ENCODE measurements at regions not wholly inside any gene's neighbourhood (a gene's known extent, or its start where the extent isn't known, plus 50 kb on each side); places are given as distances from the start of the nearest gene placed in this dataset.
"Not testable (repeated sequence)": the region's sequence is repeated elsewhere in the genome, so short reads cannot be mapped to it uniquely, and the experiment has no call there.

GRCh38 chr5:104546871-104547270, 984.3 kb upstream of the NUDT12 start:
- not testable (repeated sequence) for DNase-seq

DNA sequence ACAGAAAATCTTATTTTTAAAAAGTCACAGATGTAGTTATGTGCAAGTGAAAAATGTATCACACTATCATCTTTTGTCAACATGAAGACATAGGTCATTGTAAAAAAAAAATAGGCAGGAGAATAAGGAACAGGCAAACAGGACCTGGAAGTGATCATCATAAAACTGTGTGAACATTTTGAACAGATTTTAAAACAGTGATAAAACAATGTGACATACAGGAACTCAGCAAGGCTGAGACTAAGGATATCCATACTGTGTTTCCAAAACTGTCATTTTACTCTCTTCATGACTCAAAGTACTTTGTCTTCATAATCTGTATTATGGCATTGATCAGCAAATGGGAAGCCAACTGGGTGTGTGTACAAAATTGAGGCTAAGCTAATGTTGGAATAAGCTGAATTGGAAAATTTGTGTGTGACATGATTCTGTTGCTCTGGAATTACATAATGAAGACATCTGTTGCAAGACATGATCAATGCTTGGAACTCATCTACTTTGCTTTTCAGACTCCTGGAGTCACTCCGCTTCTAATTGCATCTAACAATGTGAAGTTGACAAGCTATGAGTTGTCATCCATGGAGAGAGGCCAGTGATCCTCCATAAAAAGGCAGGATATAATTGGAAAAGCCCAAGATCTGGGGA, 978.7 kb upstream of the NUDT12 start:
- no peak for DNase-seq

- no peak for DNase-seq
Measured at GRCh38 chr5:104540448-104540847, 977.9 kb upstream of the NUDT12 start.

DNA sequence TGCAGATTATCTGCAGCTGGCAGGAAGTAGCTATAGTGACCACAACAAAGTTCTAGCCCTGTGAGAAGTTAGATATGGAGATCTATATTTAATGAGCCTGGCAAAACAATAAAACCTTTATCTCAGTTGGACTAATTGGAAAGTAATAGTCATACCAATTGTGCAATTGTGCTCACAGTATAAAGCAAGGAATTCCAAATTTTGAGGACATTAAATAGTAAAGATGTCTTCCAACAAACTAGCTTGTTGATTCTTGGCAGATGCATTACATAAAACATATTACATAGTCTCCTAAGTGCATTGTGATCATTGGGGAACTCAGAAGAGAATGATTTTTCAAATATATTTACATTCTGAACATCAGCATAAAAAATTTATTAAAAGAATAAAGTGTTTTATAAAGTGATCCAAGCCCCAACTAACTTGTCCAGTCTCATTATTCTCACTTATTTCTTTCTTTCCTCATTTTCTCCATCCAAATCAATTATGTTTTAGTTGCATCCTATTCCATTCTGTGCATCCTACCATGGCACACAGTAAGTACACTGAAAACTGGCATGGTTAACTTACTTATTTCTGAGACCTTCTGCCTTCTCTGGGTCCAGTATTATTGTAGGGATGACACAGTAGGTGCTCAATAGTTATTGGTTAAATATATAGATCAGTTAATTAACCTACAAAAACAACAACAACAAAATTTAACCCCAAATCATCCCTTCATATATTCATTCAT, 977.2 kb upstream of the NUDT12 start:
- no peak for DNase-seq

DNA sequence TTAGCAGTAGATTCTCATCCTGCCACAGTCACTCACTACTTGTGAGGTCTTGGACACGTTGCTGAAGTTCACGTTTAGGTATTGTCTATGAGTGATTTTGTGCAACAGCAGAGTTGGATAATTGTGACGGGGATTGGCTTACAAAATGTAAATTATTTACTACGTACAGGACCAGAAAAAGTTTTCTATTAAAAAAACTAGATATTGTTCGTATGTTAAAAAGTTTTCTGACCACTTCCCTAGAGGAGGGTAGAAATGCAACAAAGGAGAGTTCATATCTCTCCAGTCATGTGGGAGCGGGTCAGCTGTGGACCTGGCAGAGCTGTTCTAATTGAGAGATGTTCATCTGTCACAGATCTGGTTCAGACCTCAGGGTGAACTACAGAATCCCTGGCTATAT, 976.1 kb upstream of the NUDT12 start:
- DNase-seq, result no peak

GRCh38 chr5:104533498-104533897, 970.9 kb upstream of the NUDT12 start:
- DNase-seq, result no peak

DNA sequence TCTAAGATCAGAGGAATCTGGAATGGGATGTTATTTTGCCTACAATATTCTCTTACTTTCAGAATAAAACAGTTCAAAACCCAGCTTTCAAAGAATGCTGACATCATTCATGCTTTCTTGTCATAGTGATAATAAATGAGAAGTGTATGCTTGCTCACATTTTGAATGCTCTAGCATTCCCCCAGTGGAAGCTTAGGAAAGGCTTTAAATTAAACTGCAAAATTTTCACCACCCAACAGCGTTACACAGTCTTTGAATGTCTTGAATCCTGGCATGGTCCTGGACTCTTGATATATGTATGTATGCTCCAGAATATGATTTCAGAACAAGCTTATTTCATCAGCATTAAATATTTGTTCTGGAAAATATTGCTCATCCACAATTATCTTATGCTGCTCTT, 964.3 kb upstream of the NUDT12 start:
- no peak for DNase-seq

DNA sequence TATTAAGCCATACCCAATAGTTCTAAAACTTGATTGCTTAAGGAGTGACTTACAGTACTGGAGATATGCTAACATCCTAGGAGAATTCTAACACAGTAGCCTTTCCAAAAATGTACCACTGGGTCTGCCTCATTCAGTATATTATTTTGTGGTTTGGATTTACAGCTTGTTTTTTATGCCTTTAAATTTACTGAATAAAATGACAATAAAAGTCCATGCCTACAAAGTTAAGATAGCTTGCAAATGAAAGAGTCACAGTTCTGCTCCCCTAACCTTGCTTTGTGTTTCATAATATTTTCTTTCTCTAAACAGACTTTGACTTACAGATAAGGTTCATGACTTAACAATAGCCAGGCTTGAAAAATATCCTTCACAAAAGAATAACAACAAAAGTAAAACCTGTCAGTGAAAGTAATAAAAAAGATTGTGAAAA, 951.1 kb upstream of the NUDT12 start:
- DNase-seq, result no peak

DNA sequence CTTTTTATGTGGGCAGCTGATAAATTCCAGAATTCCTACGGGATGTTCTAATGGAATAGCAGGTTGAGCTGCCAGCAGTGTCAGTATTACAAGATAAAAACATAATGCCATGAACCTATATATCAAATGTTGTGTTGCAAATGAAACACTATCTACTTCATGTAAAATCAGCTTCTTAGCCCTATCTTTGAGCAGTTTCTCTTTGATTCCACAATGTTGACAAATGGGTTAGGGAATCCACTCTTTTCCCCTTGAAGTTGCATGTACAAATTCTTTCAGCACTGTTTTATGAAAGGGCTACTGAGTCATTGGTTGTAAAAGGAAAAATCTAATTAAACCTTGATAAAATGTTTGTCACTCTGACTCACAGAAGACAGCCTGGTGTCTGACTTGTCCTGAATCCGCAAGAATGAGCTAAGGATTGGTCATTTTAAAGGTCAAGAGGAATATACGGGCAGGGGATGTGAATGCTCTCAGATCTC, 950.6 kb upstream of the NUDT12 start:
- no peak for DNase-seq

- DNase-seq, result peak in 1 of 58 donors; percentile 4
Measured at GRCh38 chr5:104512063-104512825, 949.7 kb upstream of the NUDT12 start.

- no peak for DNase-seq
Measured at GRCh38 chr5:104498281-104498680, 935.7 kb upstream of the NUDT12 start.

DNA sequence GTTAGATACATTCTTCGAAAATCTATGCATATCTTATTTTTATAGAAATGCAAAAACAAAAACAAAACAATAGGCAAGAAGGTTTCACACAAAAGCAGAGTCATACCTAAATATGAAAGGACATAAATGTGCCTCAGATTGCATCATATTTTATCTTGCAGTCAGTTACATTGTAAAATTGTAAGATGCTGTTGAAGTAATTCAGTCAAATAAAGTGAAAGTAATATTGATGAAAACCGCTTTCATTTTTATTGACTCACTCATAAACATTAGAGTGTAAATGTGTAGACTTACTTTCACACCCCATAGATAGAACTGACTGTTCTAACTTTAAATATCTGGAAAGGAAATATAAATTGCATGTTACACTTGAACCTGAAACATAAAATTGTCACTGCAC, 931.5 kb upstream of the NUDT12 start:
- DNase-seq, result no peak

GRCh38 chr5:104472811-104473210, 910.2 kb upstream of the NUDT12 start:
- DNase-seq, result no peak

DNA sequence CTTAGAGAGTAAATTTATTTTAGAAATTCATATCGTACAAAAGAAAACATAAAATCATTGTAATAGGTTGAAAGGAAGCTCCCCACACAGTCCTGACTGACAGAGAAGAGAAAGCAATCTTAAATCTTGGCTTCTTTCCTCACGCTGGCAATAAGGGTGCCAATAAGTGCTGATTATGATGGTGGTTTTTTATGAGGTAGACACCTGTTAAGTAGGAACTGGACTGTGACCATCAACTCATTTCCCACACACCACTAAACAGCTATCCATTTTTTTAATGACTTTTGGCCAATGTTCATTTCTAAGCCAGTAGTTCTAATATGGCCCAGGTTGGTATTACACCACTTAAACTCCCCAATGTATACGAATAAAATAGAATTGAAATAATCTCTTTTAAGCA, 893.5 kb upstream of the NUDT12 start:
- DNase-seq, result no peak

- DNase-seq, result no peak
Measured at GRCh38 chr5:104452550-104452949, 890.0 kb upstream of the NUDT12 start.

DNA sequence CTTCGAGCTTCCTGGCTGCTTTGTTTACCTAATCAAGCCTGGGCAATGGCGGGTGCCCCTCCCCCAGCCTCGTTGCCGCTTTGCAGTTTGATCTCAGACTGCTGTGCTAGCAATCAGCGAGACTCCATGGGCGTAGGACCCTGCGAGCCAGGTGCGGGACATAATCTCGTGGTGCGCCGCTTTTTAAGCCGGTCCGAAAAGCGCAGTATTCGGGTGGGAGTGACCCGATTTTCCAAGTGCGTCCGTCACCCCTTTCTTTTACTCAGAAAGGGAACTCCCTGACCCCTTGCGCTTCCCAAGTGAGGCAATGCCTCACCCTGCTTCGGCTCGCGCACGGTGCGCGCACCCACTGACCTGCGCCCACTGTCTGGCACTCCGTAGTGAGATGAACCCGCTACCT, 889.3 kb upstream of the NUDT12 start:
- DNase-seq, result not testable (repeated sequence)

GRCh38 chr5:104444656-104445055, 882.1 kb upstream of the NUDT12 start:
- DNase-seq, result no peak

GRCh38 chr5:104443706-104444105, 881.1 kb upstream of the NUDT12 start:
- DNase-seq, result no peak

DNA sequence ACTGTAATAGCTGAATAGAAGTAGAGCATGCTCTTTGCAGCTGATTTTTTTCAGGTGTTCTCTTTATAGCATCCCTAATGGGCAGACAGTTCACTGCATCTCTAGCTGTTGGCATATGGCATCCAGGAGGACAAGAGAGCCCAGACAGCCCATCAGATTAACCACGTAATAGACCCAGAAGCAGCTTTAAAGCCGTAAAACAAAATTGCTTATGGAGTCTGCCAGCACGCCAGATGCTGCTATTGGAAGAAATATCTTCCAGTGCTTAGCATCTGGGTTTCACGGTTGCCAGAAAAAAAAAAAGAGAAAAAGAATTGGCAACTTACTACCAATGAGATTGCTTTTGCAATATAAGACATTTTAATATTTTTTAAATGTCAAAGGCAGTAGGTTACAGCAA, 869.4 kb upstream of the NUDT12 start:
- DNase-seq, result no peak

- no peak for DNase-seq
Measured at GRCh38 chr5:104431002-104431620, 868.5 kb upstream of the NUDT12 start.

DNA sequence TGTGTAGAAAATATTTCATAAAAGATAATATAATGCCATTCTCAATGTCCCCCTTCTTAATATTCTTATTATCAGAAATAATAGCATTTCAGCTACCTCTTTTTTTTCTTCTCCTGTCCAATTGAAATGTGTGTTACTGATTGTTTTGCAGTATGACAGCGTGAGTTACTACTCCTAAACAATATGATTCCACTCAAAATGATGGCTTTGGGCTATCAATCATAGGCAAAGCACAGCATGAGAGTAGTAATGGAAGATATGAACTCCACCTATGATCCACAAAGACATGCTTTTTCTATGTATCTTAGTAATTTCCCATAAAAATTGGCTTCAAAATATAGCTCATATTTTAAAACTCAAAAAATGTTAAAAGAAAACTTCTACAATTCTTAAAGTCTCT, 867.3 kb upstream of the NUDT12 start:
- DNase-seq, result no peak

DNA sequence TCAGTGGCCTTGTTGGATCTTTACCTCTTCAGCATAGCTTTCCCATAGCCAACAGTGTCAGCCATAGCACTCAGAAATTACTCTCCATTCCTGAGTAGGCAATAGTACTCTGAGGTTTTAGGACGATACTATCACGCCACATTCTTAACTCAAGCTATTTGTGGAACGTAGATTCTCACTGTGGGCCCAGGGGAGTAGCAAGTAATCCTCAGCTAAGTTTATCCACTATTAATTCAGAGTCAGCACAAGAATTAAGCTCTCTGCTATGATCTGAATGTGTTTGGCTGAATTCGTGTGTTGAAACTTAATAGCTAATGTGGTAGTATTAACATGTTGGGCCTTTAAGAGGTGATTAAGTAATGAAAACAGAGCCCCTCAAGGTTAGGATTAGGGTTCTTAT, 858.8 kb upstream of the NUDT12 start:
- no peak for DNase-seq

Data from anterior cingulate cortex (tissue), 58 donors.